Esophagus muscularis mucosa (tissue), 3 donors: ENCODE measurements at regions not wholly inside any gene's neighbourhood (a gene's known extent, or its start where the extent isn't known, plus 50 kb on each side); places are given as distances from the start of the nearest gene placed in this dataset.

ENCODE experiments used
- POLR2A ChIP-seq: fragments of 450-650 bp; IDR thresholded peaks from one replicate; pipeline ENCODE4 v1.6.1; 2017; ENCODE audit warnings: antibody characterized with exemption, moderate library complexity, mild to moderate bottlenecking, low read depth
- TF ChIP-seq, protein P1 (sequence below), 3 experiments: fragments of 200-600 bp in 2 of 3; fragments of 450-650 bp in 1 of 3; sonication (generic) in 2 of 3; IDR thresholded peaks; one replicate each; pipeline ENCODE4 v1.5.1; 2017 to 2019; ENCODE audit warnings: antibody characterized with exemption in 3 of 3, mild to moderate bottlenecking in 2 of 3, moderate library complexity in 1 of 3

GRCh38 chr20:1773816-1774215, 116.2 kb upstream of the SIRPG start:
- TF ChIP-seq, protein P1, sequence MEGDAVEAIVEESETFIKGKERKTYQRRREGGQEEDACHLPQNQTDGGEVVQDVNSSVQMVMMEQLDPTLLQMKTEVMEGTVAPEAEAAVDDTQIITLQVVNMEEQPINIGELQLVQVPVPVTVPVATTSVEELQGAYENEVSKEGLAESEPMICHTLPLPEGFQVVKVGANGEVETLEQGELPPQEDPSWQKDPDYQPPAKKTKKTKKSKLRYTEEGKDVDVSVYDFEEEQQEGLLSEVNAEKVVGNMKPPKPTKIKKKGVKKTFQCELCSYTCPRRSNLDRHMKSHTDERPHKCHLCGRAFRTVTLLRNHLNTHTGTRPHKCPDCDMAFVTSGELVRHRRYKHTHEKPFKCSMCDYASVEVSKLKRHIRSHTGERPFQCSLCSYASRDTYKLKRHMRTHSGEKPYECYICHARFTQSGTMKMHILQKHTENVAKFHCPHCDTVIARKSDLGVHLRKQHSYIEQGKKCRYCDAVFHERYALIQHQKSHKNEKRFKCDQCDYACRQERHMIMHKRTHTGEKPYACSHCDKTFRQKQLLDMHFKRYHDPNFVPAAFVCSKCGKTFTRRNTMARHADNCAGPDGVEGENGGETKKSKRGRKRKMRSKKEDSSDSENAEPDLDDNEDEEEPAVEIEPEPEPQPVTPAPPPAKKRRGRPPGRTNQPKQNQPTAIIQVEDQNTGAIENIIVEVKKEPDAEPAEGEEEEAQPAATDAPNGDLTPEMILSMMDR (IDR thresholded peaks at IDR 0.05): no peak
- no peak for TF ChIP-seq POLR2A
